K562 (cell line): ENCODE measurements at regions not wholly inside any gene's neighbourhood (a gene's known extent, or its start where the extent isn't known, plus 50 kb on each side); places are given as distances from the start of the nearest gene placed in this dataset.

Experiments
- ATAC-seq: fragments of 200-7000 bp; cut with Tn5 transposase; 3 replicates; pipeline ENCODE4 v1.9.1; 2020; ENCODE audit warnings: moderate library complexity
- BruUV-seq: library from RNA; stranded (reverse); fragments of 400-500 nt; replicated peaks from 2 replicates; lab custom pipeline; 2021; lab: Mats Ljungman, UMichigan
- CTCF ChIA-PET: fragments of 300-600 bp; formaldehyde crosslinking; extraction: SDS; loops from one replicate; lab custom pipeline; 2021; ENCODE audit warnings: low intra/inter-chr PET ratio; lab: Yijun Ruan, JAX
- POLR2A ChIA-PET: fragments of 300-600, 350-650 bp; sonication (Branson Sonifier 250); formaldehyde crosslinking; extraction: SDS; loops from one replicate; lab custom pipeline; 2021; ENCODE audit warnings: antibody characterized with exemption, inconsistent platforms; lab: Yijun Ruan, JAX
- DNase-seq, 4 experiments: peaks; one replicate each; pipeline versions ENCODE4 v3.0.0 to v3.0.0-alpha.2; 2011 to 2018; ENCODE audit warnings: low spot score in 3 of 4, mixed read lengths in 3 of 4; ENCODE audit errors: extremely low read depth in 1 of 4
- FAIRE-seq: peaks from 2 replicates; lab custom pipeline; 2011; peaks lifted over from hg19 to GRCh38; lab: Jason Lieb, UNC
- H2AFZ ChIP-seq: 2 replicates; pipeline ENCODE4 v1.6.0; 2011; ENCODE audit warnings: low read depth, low read length, control low read depth, inconsistent platforms
- H3K27ac ChIP-seq: fragments of 200-600 bp; 3 replicates; pipeline ENCODE4 v1.8.0; 2011; ENCODE audit warnings: low read depth, mild to moderate bottlenecking, control low read depth, inconsistent platforms, low read length, moderate library complexity, mixed read lengths; ENCODE audit errors: extremely low read depth
- H3K27me3 ChIP-seq, 2 experiments: fragments of 300-600 bp in 1 of 2; 2 replicates in 1 of 2; 3 replicates in 1 of 2; pipeline versions ENCODE4 v1.6.0 to v1.8.0; 2011; ENCODE audit warnings: inconsistent platforms in 2 of 2, low read length in 2 of 2, mild to moderate bottlenecking in 1 of 2, mixed read lengths in 1 of 2, moderate library complexity in 1 of 2; ENCODE audit not compliant: control insufficient read depth in 2 of 2, insufficient read depth in 2 of 2
- H3K36me3 ChIP-seq: fragments of 300-600 bp; 3 replicates; pipeline ENCODE4 v1.8.0; 2011; ENCODE audit warnings: mild to moderate bottlenecking, low read length, inconsistent platforms; ENCODE audit not compliant: control insufficient read depth, insufficient read depth
- H3K4me1 ChIP-seq, 2 experiments: fragments of 200-600 bp in 1 of 2; replicated peaks in 1 of 2; 2 replicates in 1 of 2; 3 replicates in 1 of 2; pipeline versions ENCODE4 v1.5.1 to v1.8.0; 2011; ENCODE audit warnings: inconsistent platforms in 2 of 2, low read length in 2 of 2, mild to moderate bottlenecking in 1 of 2, mixed read lengths in 1 of 2, moderate library complexity in 1 of 2; ENCODE audit not compliant: control insufficient read depth in 2 of 2, insufficient read depth in 2 of 2
- H3K4me2 ChIP-seq: 2 replicates; pipeline ENCODE4 v1.6.1; 2011; ENCODE audit warnings: low read length, control low read depth, inconsistent platforms, mixed read lengths; ENCODE audit not compliant: insufficient read depth
- H3K4me3 ChIP-seq: fragments of 200-600 bp; sonication (generic), shearing (Covaris generic); 2 replicates; pipeline ENCODE4 v1.5.1; 2016; ENCODE audit warnings: control low read depth, inconsistent platforms
- H3K79me2 ChIP-seq: fragments of 200-600 bp; 3 replicates; pipeline ENCODE4 v1.8.0; 2011; ENCODE audit warnings: low read length, inconsistent platforms; ENCODE audit not compliant: control insufficient read depth, insufficient read depth
- H3K9ac ChIP-seq, 2 experiments: 2 replicates each; pipeline versions ENCODE4 v1.6.0 to v1.6.1; 2011; ENCODE audit warnings: low read depth in 2 of 2, low read length in 2 of 2, control low read depth in 1 of 2, inconsistent platforms in 1 of 2, mild to moderate bottlenecking in 1 of 2, mixed read lengths in 1 of 2; ENCODE audit not compliant: insufficient read depth in 1 of 2
- H3K9me1 ChIP-seq: one replicate; pipeline ENCODE4 v1.6.0; 2011; ENCODE audit warnings: inconsistent platforms, mild to moderate bottlenecking, low read length, moderate library complexity; ENCODE audit not compliant: control insufficient read depth, insufficient read depth
- H3K9me3 ChIP-seq: replicated peaks from 2 replicates; pipeline ENCODE4 v1.5.1; 2011; ENCODE audit warnings: low read depth, low read length, inconsistent platforms; ENCODE audit not compliant: control insufficient read depth, insufficient read depth
- H4K20me1 ChIP-seq: replicated peaks from 2 replicates; pipeline ENCODE4 v1.6.1; 2011; ENCODE audit warnings: low read length, inconsistent platforms, mixed read lengths; ENCODE audit not compliant: control insufficient read depth, insufficient read depth
- CTBP1 ChIP-seq: fragments of 450-650 bp; IDR thresholded peaks from 2 replicates; pipeline ENCODE4 v1.6.1; 2016; ENCODE audit warnings: borderline replicate concordance
- FOXP1 ChIP-seq: sonication (generic); formaldehyde crosslinking; IDR thresholded peaks from 2 replicates; pipeline ENCODE4 v1.8.0; 2022; ENCODE audit warnings: mild to moderate bottlenecking, missing genetic modification reagents
- HOXB6 ChIP-seq: fragments of 250-450 bp; sonication (Bioruptor Pico); IDR thresholded peaks from 2 replicates; pipeline ENCODE4 v1.5.1; 2022; ENCODE audit warnings: mild to moderate bottlenecking, borderline replicate concordance
- MAFG ChIP-seq: fragments of 450-650 bp; conservative IDR thresholded peaks from 2 replicates; pipeline ENCODE4 v1.6.1; 2016; ENCODE audit warnings: missing genetic modification characterization, missing compliant biosample characterization
- MTA3 ChIP-seq: fragments of 450-650 bp; formaldehyde crosslinking; IDR thresholded peaks from 2 replicates; pipeline ENCODE4 v1.6.1; 2017; ENCODE audit warnings: mild to moderate bottlenecking, borderline replicate concordance
- NCOA1 ChIP-seq: fragments of 450-650 bp; IDR thresholded peaks from 2 replicates; pipeline ENCODE4 v1.6.1; 2016; ENCODE audit warnings: low read depth
- POLR3A ChIP-seq: IDR thresholded peaks from 2 replicates; pipeline ENCODE4 v1.6.1; 2011; ENCODE audit warnings: borderline replicate concordance, mild to moderate bottlenecking, moderate library complexity; ENCODE audit not compliant: insufficient read length, insufficient read depth; ENCODE audit errors: extremely low read depth
- SREBF2 ChIP-seq: sonication (generic); formaldehyde crosslinking; IDR thresholded peaks from 2 replicates; pipeline ENCODE4 v1.4.0; 2020; ENCODE audit warnings: mild to moderate bottlenecking, missing genetic modification reagents
- TAF9B ChIP-seq: fragments of 450-650 bp; IDR thresholded peaks from 2 replicates; pipeline ENCODE4 v1.6.1; 2018; ENCODE audit warnings: mild to moderate bottlenecking; ENCODE audit not compliant: partially characterized antibody
- TRIM28 ChIP-seq: fragments of 450-650 bp; IDR thresholded peaks from 2 replicates; pipeline ENCODE4 v1.6.1; 2017
- ZNF354B ChIP-seq: fragments of 250-450 bp; sonication (Bioruptor Pico); IDR thresholded peaks from 2 replicates; pipeline ENCODE4 v1.4.0; 2020
- WGBS: fragments of 100-300 bp; shearing (Covaris generic); methylation state at CpG from one replicate; pipeline ENCODE4 v1.1.6; 2016; ENCODE audit warnings: low coverage, mixed read lengths; ENCODE audit not compliant: insufficient coverage; ENCODE audit errors: missing lambda C conversion rate; 5-methylcytosine and 5-hydroxymethylcytosine counted together
- in situ Hi-C: fragments of 300-500 bp; cut with MboI; formaldehyde crosslinking; loops from 4 replicates; pipeline ENCODE4 v1.15.0; 2018; ENCODE audit warnings: inconsistent platforms, mixed read lengths
- intact Hi-C: fragments of 100-400 bp; cut with micrococcal nuclease; formaldehyde crosslinking; loops from 2 replicates; pipeline ENCODE4 v1.14.2; 2022
- TF ChIP-seq, protein P1 (sequence below): fragments of 250-450 bp; sonication (Bioruptor Pico); IDR thresholded peaks from 2 replicates; pipeline ENCODE4 v1.9.0; 2021; ENCODE audit warnings: mild to moderate bottlenecking
- TF ChIP-seq, protein P2 (sequence below), 3 experiments: fragments of 200-800 bp in 1 of 3; sonication (Bioruptor generic) in 1 of 3; sonication (generic) in 1 of 3; formaldehyde crosslinking in 1 of 3; IDR thresholded peaks; 2 replicates each; pipeline versions ENCODE4 v1.6.1 to v1.8.0; 2016 to 2022; ENCODE audit warnings: mild to moderate bottlenecking in 2 of 3, missing compliant biosample characterization in 2 of 3, missing genetic modification characterization in 2 of 3, missing genetic modification reagents in 1 of 3
- TF ChIP-seq, protein P3 (sequence below): sonication (generic); formaldehyde crosslinking; IDR thresholded peaks from 2 replicates; pipeline ENCODE4 v1.5.0; 2020; ENCODE audit warnings: missing genetic modification reagents

DNA sequence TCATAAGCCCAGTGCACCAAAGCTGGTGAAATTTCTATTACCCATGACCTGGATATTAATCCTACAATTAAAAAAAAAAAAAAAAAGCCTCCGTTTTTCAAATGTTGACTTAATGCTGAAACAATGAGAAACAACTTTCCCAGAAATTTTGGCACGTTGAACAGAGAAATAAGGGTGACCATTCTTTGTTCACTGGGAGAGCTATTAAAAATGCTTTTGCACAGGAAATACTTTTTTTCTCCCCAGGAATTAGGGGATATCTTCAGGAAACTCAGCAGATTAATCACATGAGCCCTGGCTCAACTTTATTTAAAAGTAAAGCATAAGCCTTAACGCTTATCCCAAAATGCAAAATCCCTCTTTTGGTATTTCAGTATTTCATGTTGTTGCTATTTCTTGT, 54.8 kb upstream of the FLRT2 start:
- H3K4me2 ChIP-seq = no peak overlapping the region
- no peaks in the 10 kb centered on the region for H3K9me3 ChIP-seq
- H3K36me3 ChIP-seq = no peaks in the 10 kb centered on the region
- in situ Hi-C loops = no loop called here
- no peaks in the 10 kb centered on the region for H3K27me3 ChIP-seq
- no peaks in the 10 kb centered on the region for H3K79me2 ChIP-seq
- no peak for DNase-seq
- 0% methylated on average over 2 of the region's 3 CpGs for WGBS
- CTCF ChIA-PET = no interaction called here
- ATAC-seq = no peak
- no peak overlapping the region for H3K4me3 ChIP-seq
- no peaks in the 10 kb centered on the region for H3K4me1 ChIP-seq
- no TSS peak for BruUV-seq
- no peaks in the 10 kb centered on the region for H3K9me1 ChIP-seq
- no peak overlapping the region for H3K27ac ChIP-seq
- H3K9ac ChIP-seq = no peak overlapping the region
- intact Hi-C loops = no loop called here
- no peak overlapping the region for H2AFZ ChIP-seq
- FAIRE-seq = no peak
- H4K20me1 ChIP-seq = no peaks in the 10 kb centered on the region
- TF ChIP-seq, protein P1, sequence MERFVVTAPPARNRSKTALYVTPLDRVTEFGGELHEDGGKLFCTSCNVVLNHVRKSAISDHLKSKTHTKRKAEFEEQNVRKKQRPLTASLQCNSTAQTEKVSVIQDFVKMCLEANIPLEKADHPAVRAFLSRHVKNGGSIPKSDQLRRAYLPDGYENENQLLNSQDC (CRISPR knock-in tag) = no peak
- no peak for TF ChIP-seq CTBP1
- POLR2A ChIA-PET = no interaction called here

DNA sequence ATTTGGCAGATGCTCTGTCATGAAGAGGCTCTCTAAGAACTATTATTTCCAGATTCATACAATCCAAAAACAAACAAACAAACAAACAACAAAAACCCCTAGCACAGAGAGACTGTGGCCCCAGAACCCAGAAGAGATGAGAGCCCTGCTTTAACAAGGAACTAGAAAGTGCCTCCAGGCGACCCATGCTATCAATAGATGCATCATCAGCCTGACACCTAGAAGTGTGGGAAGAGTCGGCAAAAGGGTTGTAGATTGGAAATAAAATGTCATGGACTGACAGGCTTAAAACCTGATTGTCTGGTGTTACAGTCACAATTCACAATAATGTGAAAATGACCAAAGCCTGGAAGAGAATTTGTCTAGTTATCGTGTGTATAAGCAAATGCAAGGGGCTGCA, 50.6 kb upstream of the FLRT2 start:
- no peak for FAIRE-seq
- intact Hi-C loops = no loop called here
- no peak for TF ChIP-seq SREBF2
- TF ChIP-seq NCOA1 = no peak
- no peak for TF ChIP-seq MAFG
- TF ChIP-seq, protein P2, sequence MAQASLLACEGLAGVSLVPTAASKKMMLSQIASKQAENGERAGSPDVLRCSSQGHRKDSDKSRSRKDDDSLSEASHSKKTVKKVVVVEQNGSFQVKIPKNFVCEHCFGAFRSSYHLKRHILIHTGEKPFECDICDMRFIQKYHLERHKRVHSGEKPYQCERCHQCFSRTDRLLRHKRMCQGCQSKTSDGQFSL (CRISPR knock-in tag; IDR thresholded peaks at IDR 0.05) = no peak
- TF ChIP-seq, protein P2 (tag; IDR thresholded peaks at IDR 0.05) = no peak
- TF ChIP-seq TAF9B = no peak
- no peak for TF ChIP-seq ZNF354B (CRISPR knock-in tag)
- TF ChIP-seq MTA3 = no peak
- no peak for TF ChIP-seq FOXP1 (CRISPR knock-in tag)
- no peak for TF ChIP-seq HOXB6
- TF ChIP-seq, protein P3, sequence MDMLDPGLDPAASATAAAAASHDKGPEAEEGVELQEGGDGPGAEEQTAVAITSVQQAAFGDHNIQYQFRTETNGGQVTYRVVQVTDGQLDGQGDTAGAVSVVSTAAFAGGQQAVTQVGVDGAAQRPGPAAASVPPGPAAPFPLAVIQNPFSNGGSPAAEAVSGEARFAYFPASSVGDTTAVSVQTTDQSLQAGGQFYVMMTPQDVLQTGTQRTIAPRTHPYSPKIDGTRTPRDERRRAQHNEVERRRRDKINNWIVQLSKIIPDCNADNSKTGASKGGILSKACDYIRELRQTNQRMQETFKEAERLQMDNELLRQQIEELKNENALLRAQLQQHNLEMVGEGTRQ (CRISPR knock-in tag) = no peak
- TF ChIP-seq POLR3A = no peak
- no peak for TF ChIP-seq TRIM28

More for the DNA sequence above, 50.6 kb upstream of the FLRT2 start:
- H2AFZ ChIP-seq = no peak overlapping the region
- H3K9ac ChIP-seq = no peak overlapping the region
- ChIA-PET POLR2A (no interaction called here), CTCF (no interaction called here)
- H4K20me1 ChIP-seq = no peaks in the 10 kb centered on the region
- 0% methylated on average over 3 of the region's 3 CpGs for WGBS
- no peaks in the 10 kb centered on the region for H3K36me3 ChIP-seq
- DNase-seq (no peak), ATAC-seq (no peak)
- no peak overlapping the region for H3K27ac ChIP-seq
- in situ Hi-C loops = no loop called here
- no peaks in the 10 kb centered on the region for H3K9me1 ChIP-seq
- H3K79me2 ChIP-seq = no peaks in the 10 kb centered on the region
- no peaks in the 10 kb centered on the region for H3K9me3 ChIP-seq
- no peak overlapping the region for H3K4me3 ChIP-seq
- no peaks in the 10 kb centered on the region for H3K27me3 ChIP-seq
- no peak overlapping the region for H3K4me2 ChIP-seq
- BruUV-seq = no TSS peak
- H3K4me1 ChIP-seq = no peaks in the 10 kb centered on the region
